ENCODE measurements at regions not wholly inside any gene's neighbourhood (a gene's known extent, or its start where the extent isn't known, plus 50 kb on each side); places are given as distances from the start of the nearest gene placed in this dataset.

GRCh38 chr1:165011991-165012531 is 344.5 kb downstream of the LMX1A start:
- H3K27ac ChIP-seq (ENCODE audit: insufficient read depth, low read length), result no peak overlapping the region
- TF ChIP-seq, protein P1, sequence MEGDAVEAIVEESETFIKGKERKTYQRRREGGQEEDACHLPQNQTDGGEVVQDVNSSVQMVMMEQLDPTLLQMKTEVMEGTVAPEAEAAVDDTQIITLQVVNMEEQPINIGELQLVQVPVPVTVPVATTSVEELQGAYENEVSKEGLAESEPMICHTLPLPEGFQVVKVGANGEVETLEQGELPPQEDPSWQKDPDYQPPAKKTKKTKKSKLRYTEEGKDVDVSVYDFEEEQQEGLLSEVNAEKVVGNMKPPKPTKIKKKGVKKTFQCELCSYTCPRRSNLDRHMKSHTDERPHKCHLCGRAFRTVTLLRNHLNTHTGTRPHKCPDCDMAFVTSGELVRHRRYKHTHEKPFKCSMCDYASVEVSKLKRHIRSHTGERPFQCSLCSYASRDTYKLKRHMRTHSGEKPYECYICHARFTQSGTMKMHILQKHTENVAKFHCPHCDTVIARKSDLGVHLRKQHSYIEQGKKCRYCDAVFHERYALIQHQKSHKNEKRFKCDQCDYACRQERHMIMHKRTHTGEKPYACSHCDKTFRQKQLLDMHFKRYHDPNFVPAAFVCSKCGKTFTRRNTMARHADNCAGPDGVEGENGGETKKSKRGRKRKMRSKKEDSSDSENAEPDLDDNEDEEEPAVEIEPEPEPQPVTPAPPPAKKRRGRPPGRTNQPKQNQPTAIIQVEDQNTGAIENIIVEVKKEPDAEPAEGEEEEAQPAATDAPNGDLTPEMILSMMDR (conservative IDR thresholded peaks at IDR 0.05 in 1 of 2, IDR thresholded peaks at IDR 0.05 in 1 of 2; ENCODE audit: low read depth in 1 of 2, low read length in 2 of 2), result no peak
- no peak for TF ChIP-seq EZH2 (IDR thresholded peaks at IDR 0.05; ENCODE audit: low read length, missing control alignments)
- H3K27me3 ChIP-seq (ENCODE audit: control insufficient read depth, insufficient read depth, low read length), result no peaks in the 10 kb centered on the region
- H3K4me1 ChIP-seq (ENCODE audit: control insufficient read depth, extremely low read depth, insufficient read depth, low read length), result no peaks in the 10 kb centered on the region
- H3K4me3 ChIP-seq (replicated peaks in 1 of 4; ENCODE audit: control extremely low read depth in 1 of 4, insufficient read depth in 1 of 4, low read depth in 3 of 4, low read length in 4 of 4), result no peak overlapping the region
- no peaks in the 10 kb centered on the region for H3K36me3 ChIP-seq (ENCODE audit: control insufficient read depth, insufficient read depth, low read length)
- no peaks in the 10 kb centered on the region for H3K79me2 ChIP-seq (ENCODE audit: control insufficient read depth, insufficient read depth, low read length)
- H3K9ac ChIP-seq (ENCODE audit: insufficient read depth, low read length), result no peak overlapping the region
- H2AFZ ChIP-seq (ENCODE audit: low read length), result no peak overlapping the region
- no peak for DNase-seq (ENCODE audit: low read depth in 2 of 2)
- no peaks in the 10 kb centered on the region for H3K9me3 ChIP-seq (ENCODE audit: control insufficient read depth, insufficient read depth, low read depth, low read length)
- no peaks in the 10 kb centered on the region for H4K20me1 ChIP-seq (ENCODE audit: control insufficient read depth, extremely low read depth, insufficient read depth, low read length)
- H3K4me2 ChIP-seq (ENCODE audit: extremely low read depth, insufficient read depth, low read length), result no peak overlapping the region

GRCh38 chr1:165011186-165011585 is 345.3 kb downstream of the LMX1A start:
- no peaks in the 10 kb centered on the region for H4K20me1 ChIP-seq (ENCODE audit: control insufficient read depth, extremely low read depth, insufficient read depth, low read length)
- TF ChIP-seq, protein P1 (conservative IDR thresholded peaks at IDR 0.05 in 1 of 2, IDR thresholded peaks at IDR 0.05 in 1 of 2; ENCODE audit: low read depth in 1 of 2, low read length in 2 of 2), result no peak

DNA sequence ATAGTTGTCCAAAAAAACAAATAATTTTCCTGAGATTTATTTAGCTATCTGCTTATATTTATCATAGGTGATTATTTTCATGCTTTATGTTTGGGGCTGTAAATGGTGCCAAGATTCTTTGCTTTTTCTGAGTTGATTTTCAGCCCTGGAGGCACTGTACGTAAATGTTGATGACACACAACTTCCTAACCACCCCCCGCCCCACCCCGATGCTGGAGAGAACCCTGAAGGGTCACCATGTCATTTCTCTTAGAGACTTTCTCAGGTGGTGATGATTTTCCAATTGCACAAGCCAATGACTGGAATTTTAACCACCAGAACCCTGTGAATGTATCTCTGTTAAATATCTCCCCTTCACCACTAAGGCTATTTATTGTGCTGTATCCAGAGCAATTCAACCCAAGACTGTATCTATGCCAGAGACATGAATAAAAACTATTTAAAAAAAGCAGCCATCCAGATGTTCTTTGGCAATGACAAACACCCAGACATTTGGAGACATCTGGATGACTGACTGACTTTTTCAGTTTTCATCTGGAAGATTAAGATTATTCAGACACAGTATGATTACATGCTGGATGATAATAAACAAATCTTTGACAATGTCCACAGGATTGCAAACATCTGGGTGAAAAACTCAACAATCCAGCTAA is 346.0 kb downstream of the LMX1A start:
- Histone ChIP-seq H3K4me1 (ENCODE audit: control insufficient read depth, extremely low read depth, insufficient read depth, low read length) (no peaks in the 10 kb centered on the region), H3K9ac (ENCODE audit: insufficient read depth, low read length) (no peak overlapping the region), H3K27ac (ENCODE audit: insufficient read depth, low read length) (no peak overlapping the region), H3K4me2 (ENCODE audit: extremely low read depth, insufficient read depth, low read length) (no peak overlapping the region), H4K20me1 (ENCODE audit: control insufficient read depth, extremely low read depth, insufficient read depth, low read length) (no peaks in the 10 kb centered on the region), H3K9me3 (ENCODE audit: control insufficient read depth, insufficient read depth, low read depth, low read length) (no peaks in the 10 kb centered on the region), H2AFZ (ENCODE audit: low read length) (no peak overlapping the region), H3K4me3 (replicated peaks in 1 of 4; ENCODE audit: control extremely low read depth in 1 of 4, insufficient read depth in 1 of 4, low read depth in 3 of 4, low read length in 4 of 4) (no peak overlapping the region), H3K79me2 (ENCODE audit: control insufficient read depth, insufficient read depth, low read length) (no peaks in the 10 kb centered on the region), H3K36me3 (ENCODE audit: control insufficient read depth, insufficient read depth, low read length) (no peaks in the 10 kb centered on the region), H3K27me3 (ENCODE audit: control insufficient read depth, insufficient read depth, low read length) (no peaks in the 10 kb centered on the region)
- no peak for DNase-seq (ENCODE audit: low read depth in 2 of 2)
- TF ChIP-seq, protein P1 (conservative IDR thresholded peaks at IDR 0.05 in 1 of 2, IDR thresholded peaks at IDR 0.05 in 1 of 2; ENCODE audit: low read depth in 1 of 2, low read length in 2 of 2), result no peak
- no peak for TF ChIP-seq EZH2 (IDR thresholded peaks at IDR 0.05; ENCODE audit: low read length, missing control alignments)

More at GRCh38 chr1:165011186-165011585, 345.3 kb downstream of the LMX1A start:
- H3K27me3 ChIP-seq (ENCODE audit: control insufficient read depth, insufficient read depth, low read length), result no peaks in the 10 kb centered on the region
- no peak overlapping the region for H3K27ac ChIP-seq (ENCODE audit: insufficient read depth, low read length)
- H3K4me3 ChIP-seq (replicated peaks in 1 of 4; ENCODE audit: control extremely low read depth in 1 of 4, insufficient read depth in 1 of 4, low read depth in 3 of 4, low read length in 4 of 4), result no peak overlapping the region
- no peak overlapping the region for H3K9ac ChIP-seq (ENCODE audit: insufficient read depth, low read length)
- DNase-seq (ENCODE audit: low read depth in 2 of 2), result no peak
- H2AFZ ChIP-seq (ENCODE audit: low read length), result no peak overlapping the region
- no peak overlapping the region for H3K4me2 ChIP-seq (ENCODE audit: extremely low read depth, insufficient read depth, low read length)
- no peaks in the 10 kb centered on the region for H3K9me3 ChIP-seq (ENCODE audit: control insufficient read depth, insufficient read depth, low read depth, low read length)
- no peaks in the 10 kb centered on the region for H3K36me3 ChIP-seq (ENCODE audit: control insufficient read depth, insufficient read depth, low read length)
- H3K4me1 ChIP-seq (ENCODE audit: control insufficient read depth, extremely low read depth, insufficient read depth, low read length), result no peaks in the 10 kb centered on the region
- H3K79me2 ChIP-seq (ENCODE audit: control insufficient read depth, insufficient read depth, low read length), result no peaks in the 10 kb centered on the region
